Naive thymus-derived CD8-positive, alpha-beta T cell (primary cell): ENCODE measurements at regions not wholly inside any gene's neighbourhood (a gene's known extent, or its start where the extent isn't known, plus 50 kb on each side); places are given as distances from the start of the nearest gene placed in this dataset.
"Not testable (repeated sequence)": the region's sequence is repeated elsewhere in the genome, so short reads cannot be mapped to it uniquely, and the experiment has no call there.

Experiments
- ATAC-seq, 2 donors: fragments of 150-1000 bp; cut with Tn5 transposase in 1 of 2; sonication (Bioruptor Pico), chemical (Tn5 transposase) in 1 of 2; 1 replicate in 1 of 2; 2 replicates in 1 of 2; pipeline ENCODE4 v1.10.0; 2021; ENCODE audit warnings: mild to moderate bottlenecking in 2 of 2, moderate library complexity in 2 of 2
- POLR2A ChIA-PET: fragments of 350-600 bp; sonication (Branson Sonifier 250); formaldehyde crosslinking; loops from one replicate; lab custom pipeline; 2021; ENCODE audit warnings: antibody characterized with exemption; lab: Charles Lee
- DNase-seq, 10 donors: peaks; one replicate each; pipeline versions ENCODE4 v3.0.0 to v3.0.0-alpha.2; 2020 to 2022
- H3K27ac Mint-ChIP-seq, 10 donors: one replicate each; pipeline ENCODE4 v1.8.0; 2020 to 2022; ENCODE audit warnings: mild to moderate bottlenecking in 10 of 10, mixed read lengths in 10 of 10, moderate library complexity in 4 of 10, inconsistent platforms in 1 of 10
- H3K27me3 Mint-ChIP-seq, 5 donors: one replicate each; pipeline ENCODE4 v1.8.0; 2021 to 2022; ENCODE audit warnings: mixed read lengths in 5 of 5
- H3K36me3 Mint-ChIP-seq, 3 donors: one replicate each; pipeline ENCODE4 v1.8.0; 2020 to 2022; ENCODE audit warnings: mixed read lengths in 3 of 3, mild to moderate bottlenecking in 2 of 3, inconsistent platforms in 1 of 3
- H3K4me1 Mint-ChIP-seq, 4 donors: one replicate each; pipeline ENCODE4 v1.8.0; 2021 to 2022; ENCODE audit warnings: mixed read lengths in 4 of 4
- H3K4me3 Mint-ChIP-seq, 10 donors: one replicate each; pipeline ENCODE4 v1.8.0; 2020 to 2022; ENCODE audit warnings: mild to moderate bottlenecking in 10 of 10, mixed read lengths in 10 of 10, moderate library complexity in 6 of 10, inconsistent platforms in 1 of 10
- H3K9me3 Mint-ChIP-seq, 9 donors: one replicate each; pipeline ENCODE4 v1.8.0; 2020 to 2022; ENCODE audit warnings: mixed read lengths in 9 of 9, mild to moderate bottlenecking in 3 of 9, inconsistent platforms in 1 of 9, moderate library complexity in 1 of 9

- Mint-ChIP-seq H3K27ac (no peak overlapping the region), H3K9me3 (peaks cover 10 to 46% (median 16%) of the 10 kb centered on the region in 9 donors), H3K27me3 (no peaks in the 10 kb centered on the region), H3K4me3 (no peak overlapping the region), H3K4me1 (no peaks in the 10 kb centered on the region), H3K36me3 (peaks cover 0 to 4% (median 0%) of the 10 kb centered on the region in 3 donors)
- DNase-seq = no peak
- POLR2A ChIA-PET = no interaction called here
- no peak for ATAC-seq
These were observed 1312.5 kb downstream of the DSC3 start for GRCh38 chr18:29730073-29730472.

GRCh38 chr18:29726646-29727045, 1315.9 kb downstream of the DSC3 start:
- H3K9me3 Mint-ChIP-seq = peaks cover 0 to 40% (median 20%) of the 10 kb centered on the region in 9 donors
- ATAC-seq (no peak), DNase-seq (no peak)
- POLR2A ChIA-PET = no interaction called here
- H3K36me3 Mint-ChIP-seq = peaks cover 0 to 6% (median 0%) of the 10 kb centered on the region in 3 donors
- H3K27ac Mint-ChIP-seq = no peak overlapping the region
- H3K4me1 Mint-ChIP-seq = no peaks in the 10 kb centered on the region
- no peak overlapping the region for H3K4me3 Mint-ChIP-seq
- no peaks in the 10 kb centered on the region for H3K27me3 Mint-ChIP-seq

- H3K9me3 Mint-ChIP-seq = peaks cover 8 to 45% (median 20%) of the 10 kb centered on the region in 9 donors
- H3K36me3 Mint-ChIP-seq, H3K4me1 Mint-ChIP-seq, DNase-seq, H3K27ac Mint-ChIP-seq, H3K27me3 Mint-ChIP-seq, ATAC-seq, POLR2A ChIA-PET, H3K4me3 Mint-ChIP-seq: not testable (repeated sequence)
These were observed 1319.1 kb downstream of the DSC3 start for GRCh38 chr18:29723486-29723885.

DNA sequence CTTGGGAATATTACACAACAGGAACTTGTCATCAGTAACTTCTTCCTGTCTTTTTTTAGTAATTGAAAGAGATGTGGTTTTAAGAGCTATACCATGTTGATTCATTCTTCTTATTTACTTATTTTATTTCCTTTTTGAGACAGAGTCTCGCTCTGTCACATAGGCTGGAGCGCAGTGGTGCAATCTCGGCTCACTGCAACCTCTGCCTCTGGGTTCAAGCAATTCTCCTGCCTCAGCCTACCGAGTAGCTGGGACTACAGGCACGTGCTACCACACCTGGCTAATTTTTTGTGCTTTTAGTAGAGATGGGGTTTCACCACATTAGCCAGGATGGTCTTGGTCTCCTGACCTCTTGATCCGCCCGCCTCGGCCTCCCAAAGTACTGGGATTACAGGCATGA, 1326.6 kb downstream of the DSC3 start:
- POLR2A ChIA-PET, H3K36me3 Mint-ChIP-seq, DNase-seq: not testable (repeated sequence)

GRCh38 chr18:29712785-29713184, 1329.8 kb downstream of the DSC3 start:
- peaks cover 6 to 39% (median 11%) of the 10 kb centered on the region in 9 donors for H3K9me3 Mint-ChIP-seq
- no peaks in the 10 kb centered on the region for H3K4me1 Mint-ChIP-seq
- no peak overlapping the region for H3K27ac Mint-ChIP-seq

More for the DNA sequence above, 1326.6 kb downstream of the DSC3 start:
- H3K9me3 Mint-ChIP-seq = peaks cover 2 to 34% (median 10%) of the 10 kb centered on the region in 9 donors
- not testable (repeated sequence) for ATAC-seq, H3K27me3 Mint-ChIP-seq, H3K27ac Mint-ChIP-seq, H3K4me1 Mint-ChIP-seq, H3K4me3 Mint-ChIP-seq

DNA sequence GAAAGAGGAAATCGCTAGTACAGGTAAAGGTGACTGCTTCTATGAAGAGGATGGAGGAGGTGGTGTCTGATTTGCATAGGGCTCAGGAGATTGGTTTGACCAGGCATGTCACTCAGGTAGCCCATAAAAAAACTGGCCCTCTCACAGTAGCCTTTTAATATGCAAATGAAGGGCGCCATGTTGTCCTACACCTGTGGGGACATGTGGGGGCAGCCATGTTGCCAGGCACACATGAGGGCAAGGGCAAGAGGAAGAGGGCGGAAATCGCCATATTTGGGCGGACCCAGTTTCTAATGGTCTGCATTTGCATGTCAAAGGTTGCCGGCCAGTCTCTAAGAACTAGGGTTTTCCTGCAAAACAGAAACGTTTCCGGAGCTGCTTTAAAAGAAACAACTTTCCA, 1330.6 kb downstream of the DSC3 start:
- H3K36me3 Mint-ChIP-seq = no peaks in the 10 kb centered on the region
- H3K9me3 Mint-ChIP-seq = peaks cover 10 to 43% (median 14%) of the 10 kb centered on the region in 9 donors
- ATAC-seq (no peak), DNase-seq (no peak)
- no peak overlapping the region for H3K27ac Mint-ChIP-seq
- POLR2A ChIA-PET = no interaction called here
- no peaks in the 10 kb centered on the region for H3K27me3 Mint-ChIP-seq
- H3K4me1 Mint-ChIP-seq = no peaks in the 10 kb centered on the region
- no peak overlapping the region for H3K4me3 Mint-ChIP-seq

More at GRCh38 chr18:29712785-29713184, 1329.8 kb downstream of the DSC3 start:
- H3K4me3 Mint-ChIP-seq = no peak overlapping the region
- DNase-seq = no peak
- ATAC-seq = no peak
- H3K27me3 Mint-ChIP-seq = no peaks in the 10 kb centered on the region
- no peaks in the 10 kb centered on the region for H3K36me3 Mint-ChIP-seq
- POLR2A ChIA-PET = no interaction called here

DNA sequence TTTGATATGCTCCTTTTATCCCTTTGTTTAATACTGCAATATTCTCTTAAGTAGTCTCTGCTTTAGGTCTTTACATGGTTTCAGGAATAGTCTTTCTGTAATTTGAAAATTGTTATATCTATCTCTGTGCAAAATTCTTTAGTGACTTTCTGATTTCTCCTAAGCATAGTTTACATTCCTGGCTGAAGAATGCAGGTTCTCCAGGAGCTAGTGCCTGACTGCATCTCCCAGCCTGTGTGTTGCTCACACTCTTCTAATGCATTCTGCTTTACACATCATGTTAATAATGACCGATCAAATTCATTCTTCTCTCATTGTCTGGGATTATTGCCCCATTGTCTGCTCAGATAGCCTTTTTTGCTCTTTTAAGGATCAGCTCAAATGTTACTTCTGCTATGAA, 1349.2 kb downstream of the DSC3 start:
- Mint-ChIP-seq H3K36me3 (no peaks in the 10 kb centered on the region), H3K4me1 (no peaks in the 10 kb centered on the region), H3K27ac (no peak overlapping the region), H3K27me3 (no peaks in the 10 kb centered on the region), H3K9me3 (peaks cover 0 to 20% (median 11%) of the 10 kb centered on the region in 9 donors), H3K4me3 (no peak overlapping the region)
- ATAC-seq (no peak), DNase-seq (no peak)
- POLR2A ChIA-PET = no interaction called here

- no peaks in the 10 kb centered on the region for H3K4me1 Mint-ChIP-seq
- POLR2A ChIA-PET = no interaction called here
- ATAC-seq (no peak), DNase-seq (no peak)
- no peaks in the 10 kb centered on the region for H3K36me3 Mint-ChIP-seq
- no peak overlapping the region for H3K27ac Mint-ChIP-seq
- no peak overlapping the region for H3K4me3 Mint-ChIP-seq
- H3K9me3 Mint-ChIP-seq = peaks cover 4 to 58% (median 21%) of the 10 kb centered on the region in 9 donors
- H3K27me3 Mint-ChIP-seq = no peaks in the 10 kb centered on the region
These were observed 1361.0 kb downstream of the DSC3 start for GRCh38 chr18:29681578-29681977.

GRCh38 chr18:29664278-29665036, 1378.1 kb downstream of the DSC3 start:
- H3K36me3 Mint-ChIP-seq = no peaks in the 10 kb centered on the region
- H3K4me1 Mint-ChIP-seq = no peaks in the 10 kb centered on the region
- POLR2A ChIA-PET = no interaction called here
- no peak for DNase-seq
- H3K4me3 Mint-ChIP-seq = no peak overlapping the region
- H3K27me3 Mint-ChIP-seq = no peaks in the 10 kb centered on the region
- H3K27ac Mint-ChIP-seq = no peak overlapping the region
- ATAC-seq = no peak
- H3K9me3 Mint-ChIP-seq = peaks cover 0 to 15% (median 7%) of the 10 kb centered on the region in 9 donors

DNA sequence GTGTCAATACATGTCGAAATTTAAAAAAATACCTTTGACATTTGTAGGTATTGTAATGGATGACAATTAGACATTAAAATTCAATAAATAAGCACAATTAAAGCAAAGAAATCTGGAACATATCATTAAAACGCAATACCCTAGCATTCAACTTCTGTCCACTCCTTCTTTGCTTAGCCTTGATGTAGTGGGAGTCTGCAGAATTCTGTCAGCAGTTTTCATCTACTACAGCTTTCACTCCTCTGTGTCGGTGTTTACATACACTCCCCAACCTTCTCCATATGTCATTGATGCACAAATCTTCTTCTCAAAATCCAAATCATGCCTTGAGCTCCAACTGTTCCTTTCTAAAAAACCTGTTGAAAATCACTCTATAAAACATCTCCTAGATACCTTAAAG, 1380.6 kb downstream of the DSC3 start:
- DNase-seq = no peak
- peaks cover 0 to 19% (median 7%) of the 10 kb centered on the region in 9 donors for H3K9me3 Mint-ChIP-seq
- no peak overlapping the region for H3K27ac Mint-ChIP-seq
- no peaks in the 10 kb centered on the region for H3K4me1 Mint-ChIP-seq
- H3K4me3 Mint-ChIP-seq = no peak overlapping the region
- ATAC-seq = no peak
- POLR2A ChIA-PET = no interaction called here
- H3K27me3 Mint-ChIP-seq = no peaks in the 10 kb centered on the region
- H3K36me3 Mint-ChIP-seq = no peaks in the 10 kb centered on the region

DNA sequence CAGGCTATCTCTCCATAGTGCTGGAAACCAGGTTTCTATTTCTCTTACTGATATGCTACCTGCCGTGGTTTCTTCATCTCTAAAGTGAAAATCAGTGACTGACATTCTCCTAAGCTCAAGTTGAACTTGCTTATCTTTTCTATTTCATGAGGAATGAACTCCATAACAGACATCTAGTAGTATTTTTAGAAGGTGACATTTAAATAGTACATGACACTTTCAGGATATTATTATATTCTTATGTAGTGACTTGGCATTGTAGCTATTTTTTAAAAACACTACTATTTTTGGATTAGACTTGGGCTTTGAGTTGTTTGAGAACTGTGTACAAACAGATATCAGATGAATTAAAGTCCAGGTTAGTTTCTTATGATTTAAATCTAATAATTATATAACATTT, 1381.8 kb downstream of the DSC3 start:
- DNase-seq (no peak), ATAC-seq (no peak)
- H3K27me3 Mint-ChIP-seq = no peaks in the 10 kb centered on the region
- peaks cover 0 to 28% (median 7%) of the 10 kb centered on the region in 9 donors for H3K9me3 Mint-ChIP-seq
- no peak overlapping the region for H3K4me3 Mint-ChIP-seq
- no peak overlapping the region for H3K27ac Mint-ChIP-seq
- POLR2A ChIA-PET = no interaction called here
- H3K4me1 Mint-ChIP-seq = no peaks in the 10 kb centered on the region
- no peaks in the 10 kb centered on the region for H3K36me3 Mint-ChIP-seq

- no peak overlapping the region for H3K4me3 Mint-ChIP-seq
- POLR2A ChIA-PET = no interaction called here
- H3K4me1 Mint-ChIP-seq = no peaks in the 10 kb centered on the region
- H3K36me3 Mint-ChIP-seq = no peaks in the 10 kb centered on the region
- ATAC-seq (no peak), DNase-seq (no peak)
- no peaks in the 10 kb centered on the region for H3K27me3 Mint-ChIP-seq
- peaks cover 6 to 55% (median 15%) of the 10 kb centered on the region in 9 donors for H3K9me3 Mint-ChIP-seq
- H3K27ac Mint-ChIP-seq = no peak overlapping the region
These were observed 1388.8 kb downstream of the DSC3 start for GRCh38 chr18:29653671-29654215.

DNA sequence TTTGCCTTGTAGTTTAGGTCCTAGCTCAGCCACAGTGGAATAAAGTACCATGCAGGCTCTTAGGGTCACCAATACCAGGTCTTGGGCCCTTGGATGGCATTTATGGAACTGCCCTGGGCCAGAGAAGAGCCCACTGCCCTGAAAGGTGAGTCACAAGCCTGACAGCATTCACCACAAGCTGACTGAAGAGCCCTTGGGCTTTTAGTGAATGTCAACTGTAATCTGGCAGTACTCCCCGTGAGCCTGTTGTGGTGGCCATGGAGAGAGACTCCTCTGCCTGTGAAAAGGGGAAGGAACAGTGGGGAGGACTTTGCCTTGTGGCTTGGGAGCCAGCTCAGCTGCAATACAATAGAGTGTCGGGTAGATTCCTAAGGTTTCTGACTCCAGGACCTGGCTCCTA, 1389.7 kb downstream of the DSC3 start:
- H3K4me1 Mint-ChIP-seq = no peaks in the 10 kb centered on the region
- H3K27ac Mint-ChIP-seq = no peak overlapping the region
- H3K36me3 Mint-ChIP-seq = no peaks in the 10 kb centered on the region
- DNase-seq (no peak), ATAC-seq (no peak)
- peaks cover 6 to 49% (median 15%) of the 10 kb centered on the region in 9 donors for H3K9me3 Mint-ChIP-seq
- POLR2A ChIA-PET = no interaction called here
- no peak overlapping the region for H3K4me3 Mint-ChIP-seq
- H3K27me3 Mint-ChIP-seq = no peaks in the 10 kb centered on the region
